ENCODE measurements at regions not wholly inside any gene's neighbourhood (a gene's known extent, or its start where the extent isn't known, plus 50 kb on each side); places are given as distances from the start of the nearest gene placed in this dataset.

DNA sequence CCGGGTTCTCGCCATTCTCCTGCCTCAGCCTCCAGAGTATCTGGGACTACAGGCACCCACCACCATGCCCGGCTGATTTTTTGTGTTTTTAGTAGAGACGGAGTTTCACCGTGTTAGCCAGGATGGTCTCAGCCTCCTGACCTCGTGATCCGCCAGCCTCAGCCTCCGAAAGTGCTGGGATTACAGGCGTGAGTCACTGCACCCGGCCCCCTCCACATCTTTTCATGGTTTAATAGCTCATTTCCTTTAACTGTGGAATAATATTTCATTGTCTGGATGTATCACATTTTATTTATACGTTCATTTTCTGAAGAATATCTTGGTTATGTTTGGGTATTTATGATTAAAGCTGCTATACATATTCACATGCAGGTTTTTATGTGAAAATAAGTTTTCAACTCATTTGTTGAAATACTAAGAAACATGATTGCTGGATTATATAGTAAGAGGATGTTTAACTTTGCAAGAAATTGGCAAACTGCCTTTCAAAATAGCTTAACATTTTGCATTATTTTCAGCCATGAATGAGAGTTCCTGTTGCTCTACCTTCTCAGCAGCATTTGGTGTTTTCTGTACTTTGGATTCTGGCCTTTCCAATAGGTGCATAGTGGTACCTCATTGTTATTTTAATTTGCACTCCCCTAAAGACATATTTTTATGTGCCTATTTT is 591.9 kb downstream of the TECRL start:
- no peak for DNase-seq (ENCODE audit: low read depth in 2 of 2, low spot score in 1 of 2)

- DNase-seq (ENCODE audit: low read depth in 2 of 2, low spot score in 1 of 2), result no peak
These were observed 594.9 kb downstream of the TECRL start for GRCh38 chr4:63814171-63814964.

- no peak for DNase-seq (ENCODE audit: low read depth in 2 of 2, low spot score in 1 of 2)
These were observed 610.1 kb downstream of the TECRL start for GRCh38 chr4:63799166-63799565.

DNA sequence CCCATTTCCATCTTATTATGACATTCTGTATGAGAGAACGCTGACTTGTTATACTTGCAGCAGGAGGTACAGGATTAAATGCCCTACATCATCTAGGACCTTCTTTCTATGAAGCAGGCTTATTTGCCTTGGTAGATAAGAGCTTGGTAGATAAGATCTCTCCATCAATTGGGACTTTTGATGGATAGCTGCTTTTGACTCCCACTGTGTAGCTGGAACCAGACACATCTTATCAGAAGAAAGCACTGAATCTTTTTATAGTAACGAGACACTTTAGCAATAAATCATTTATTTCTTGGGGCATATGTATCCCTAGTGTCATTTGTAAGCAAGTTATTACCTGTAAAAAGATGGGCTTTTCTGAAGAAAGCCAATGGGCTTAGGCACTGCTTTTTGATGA is 613.9 kb downstream of the TECRL start:
- DNase-seq (ENCODE audit: low read depth in 2 of 2, low spot score in 1 of 2), result no peak

DNA sequence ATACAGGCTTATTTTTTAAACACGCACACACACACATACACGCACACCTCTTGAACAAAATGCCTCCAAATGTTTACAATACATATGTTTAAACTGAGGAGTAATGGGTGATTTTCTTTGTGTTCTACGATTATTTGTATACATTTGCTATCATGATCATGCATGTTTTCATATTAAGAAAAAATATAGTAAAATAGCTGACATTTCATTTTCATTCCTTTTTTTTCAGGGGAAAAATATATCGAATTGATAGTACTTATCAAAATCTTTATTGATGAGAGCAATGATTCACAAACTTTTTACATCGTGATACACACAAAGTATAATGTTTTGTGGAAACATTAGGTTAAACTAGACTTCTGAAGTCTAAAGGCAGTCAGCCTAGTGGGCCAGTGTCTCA is 618.9 kb downstream of the TECRL start:
- DNase-seq (ENCODE audit: low read depth in 2 of 2, low spot score in 1 of 2), result no peak

DNA sequence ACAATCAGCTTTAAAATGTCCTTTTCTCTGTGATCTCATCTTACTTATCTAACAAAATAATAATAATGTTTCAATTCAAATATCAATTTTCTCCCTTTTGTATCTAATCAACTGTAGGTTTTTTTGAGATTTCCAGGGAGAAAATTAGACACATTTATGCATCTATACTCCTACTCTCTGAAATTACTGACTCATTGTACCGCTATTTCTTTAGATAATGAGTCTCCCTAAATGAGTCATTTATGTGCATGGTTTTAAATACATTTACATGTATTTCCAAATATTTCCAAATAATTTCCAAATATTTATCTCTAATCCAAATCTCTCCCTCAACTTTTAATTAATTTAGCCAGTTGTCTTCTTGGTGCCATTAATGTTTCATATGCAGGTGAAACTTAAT is 621.0 kb downstream of the TECRL start:
- DNase-seq (ENCODE audit: low read depth in 2 of 2, low spot score in 1 of 2), result no peak

- no peak for DNase-seq (ENCODE audit: low read depth in 2 of 2, low spot score in 1 of 2)
These were observed 621.9 kb downstream of the TECRL start for GRCh38 chr4:63787326-63787725.

DNA sequence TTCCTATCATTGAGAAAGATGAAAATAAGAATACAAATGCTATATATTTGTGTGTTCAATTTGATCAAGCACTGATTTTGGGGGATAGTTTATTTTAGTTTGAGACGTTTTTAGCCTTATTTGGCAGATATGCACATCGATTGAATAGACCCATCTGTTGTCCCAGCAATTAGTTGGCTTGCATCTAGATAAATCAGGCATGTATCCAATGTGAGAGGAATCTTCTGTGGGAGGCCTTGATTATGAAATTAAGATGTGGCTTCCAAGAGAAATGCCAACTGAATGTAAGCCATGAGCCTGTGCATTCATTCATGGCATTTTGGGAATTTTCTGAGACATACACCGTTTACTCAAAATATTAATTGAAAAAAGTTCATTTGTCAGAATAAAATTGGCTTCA is 623.1 kb downstream of the TECRL start:
- DNase-seq (ENCODE audit: low read depth in 2 of 2, low spot score in 1 of 2), result no peak

DNA sequence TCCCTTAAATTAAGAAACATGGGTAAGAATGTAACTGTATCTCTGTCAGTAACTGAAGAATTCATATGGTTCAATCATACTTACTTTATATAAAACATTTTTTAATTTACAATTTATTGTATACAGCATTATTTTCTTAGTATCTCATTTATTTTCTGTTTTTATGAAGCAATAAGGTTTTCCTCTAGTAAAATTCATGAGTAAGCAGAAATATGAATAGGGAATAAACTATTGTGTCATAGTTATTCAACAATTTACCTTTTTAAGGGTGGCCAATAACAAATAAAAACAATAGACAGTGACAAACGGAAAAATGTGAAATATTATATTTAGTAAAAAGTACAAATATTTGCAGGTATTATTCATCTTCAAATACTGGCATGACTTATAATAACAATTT is 624.4 kb downstream of the TECRL start:
- DNase-seq (ENCODE audit: low read depth in 2 of 2, low spot score in 1 of 2), result no peak

DNA sequence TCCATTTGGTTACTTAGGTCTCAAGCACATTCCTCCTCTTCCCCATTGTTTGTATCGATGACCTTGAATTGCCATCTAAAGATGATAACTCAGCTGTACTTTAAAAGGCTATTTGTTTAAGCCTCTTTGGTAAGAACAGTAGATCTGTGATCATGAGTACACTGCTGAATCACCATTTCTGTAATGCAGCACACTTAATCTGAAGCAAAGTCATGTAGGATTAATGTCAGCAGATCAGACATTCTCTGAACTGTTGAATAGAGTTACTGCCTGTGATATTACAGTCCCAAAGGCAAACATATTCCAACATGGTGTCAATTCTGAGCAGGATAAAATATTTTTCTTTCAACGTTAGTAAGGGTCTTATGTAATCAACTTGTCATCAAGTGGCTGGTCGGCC is 631.6 kb downstream of the TECRL start:
- DNase-seq (ENCODE audit: low read depth in 2 of 2, low spot score in 1 of 2), result no peak

DNA sequence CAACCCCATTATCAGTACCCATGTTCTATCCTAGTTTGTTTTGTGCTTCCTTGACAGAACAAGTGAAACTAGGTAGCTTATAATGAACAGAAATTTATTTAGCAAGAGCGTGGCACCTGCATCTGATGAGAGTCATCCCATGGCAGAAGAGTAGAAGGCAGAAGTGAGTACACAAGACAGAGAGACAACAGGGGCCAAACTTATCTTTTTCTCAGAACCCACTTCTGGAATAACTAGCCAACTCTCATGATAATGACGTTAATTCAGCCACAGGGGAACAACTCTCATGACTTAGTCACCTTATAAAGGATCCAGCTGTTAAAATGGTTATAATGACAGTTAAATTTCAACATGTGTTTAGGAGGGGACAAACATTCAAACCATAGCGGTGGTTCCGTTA is 644.9 kb downstream of the TECRL start:
- no peak for DNase-seq (ENCODE audit: low read depth in 2 of 2, low spot score in 1 of 2)

GRCh38 chr4:63757929-63758328 is 651.3 kb downstream of the TECRL start:
- DNase-seq (ENCODE audit: low read depth in 2 of 2, low spot score in 1 of 2), result no peak

- no peak for DNase-seq (ENCODE audit: low read depth in 2 of 2, low spot score in 1 of 2)
These were observed 666.4 kb downstream of the TECRL start for GRCh38 chr4:63742882-63743281.

GRCh38 chr4:63729519-63729918 is 679.7 kb downstream of the TECRL start:
- no peak for DNase-seq (ENCODE audit: low read depth in 2 of 2, low spot score in 1 of 2)

- no peak for DNase-seq (ENCODE audit: low read depth in 2 of 2, low spot score in 1 of 2)
These were observed 680.6 kb downstream of the TECRL start for GRCh38 chr4:63728480-63729177.

DNA sequence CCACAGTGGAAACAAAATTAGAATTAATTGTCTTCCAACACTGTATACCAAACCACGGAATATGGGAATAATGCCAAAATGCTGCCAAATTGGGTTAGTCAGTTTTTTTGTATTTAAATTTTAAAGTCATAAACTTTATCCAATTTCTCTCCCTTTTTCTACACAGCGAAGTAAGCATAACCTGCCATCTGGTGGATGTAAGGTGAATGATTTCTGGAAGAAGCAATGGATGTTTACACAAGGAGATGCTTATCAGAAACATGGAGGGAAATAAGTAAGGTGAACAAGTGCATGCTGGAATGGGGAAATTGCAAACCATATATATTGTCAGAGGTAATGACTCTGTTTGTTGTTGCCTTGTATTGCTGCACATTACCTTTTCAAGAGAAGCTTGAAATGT is 691.9 kb downstream of the TECRL start:
- DNase-seq (ENCODE audit: low read depth in 2 of 2, low spot score in 1 of 2), result no peak

DNA sequence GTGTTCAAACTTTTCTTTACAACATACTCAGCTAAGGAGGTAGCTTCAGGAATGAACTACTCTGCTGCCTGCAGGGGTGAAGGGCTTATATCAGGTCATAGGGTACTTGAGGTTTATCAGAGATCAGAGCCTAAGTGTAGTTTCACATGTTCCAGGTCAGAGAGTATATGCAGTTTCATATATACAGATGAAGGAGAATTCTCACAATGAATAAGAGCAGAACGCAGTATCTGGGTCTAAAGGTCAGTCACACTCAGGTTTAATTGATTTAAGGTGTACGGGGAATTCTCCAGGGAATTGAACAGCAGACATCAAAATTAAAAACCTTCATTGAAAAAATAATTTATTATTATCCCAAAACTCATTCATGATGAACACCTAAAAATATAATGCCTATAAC is 700.6 kb downstream of the TECRL start:
- no peak for DNase-seq (ENCODE audit: low read depth in 2 of 2, low spot score in 1 of 2)

GRCh38 chr4:63700569-63700968 is 708.7 kb downstream of the TECRL start:
- DNase-seq (ENCODE audit: low read depth in 2 of 2, low spot score in 1 of 2), result no peak

DNA sequence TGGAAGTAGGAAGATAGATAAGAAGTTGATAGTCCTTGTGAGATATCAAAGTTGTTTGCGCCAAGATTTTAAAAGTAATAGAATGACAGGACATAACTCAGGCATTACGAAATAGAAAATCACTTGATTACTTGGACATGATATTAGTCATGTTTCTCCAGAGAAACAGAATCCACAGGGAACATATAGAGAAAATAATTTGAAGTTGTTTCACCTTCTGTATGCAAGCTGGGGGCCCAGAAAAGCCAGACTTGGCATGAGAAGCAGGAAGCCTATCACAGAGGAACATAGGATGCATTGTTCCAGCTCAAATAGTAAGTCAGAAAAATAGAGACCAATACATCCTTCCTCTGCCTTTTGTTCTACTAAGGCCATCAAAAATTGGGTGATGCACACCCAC is 715.9 kb downstream of the TECRL start:
- no peak for DNase-seq (ENCODE audit: low read depth in 2 of 2, low spot score in 1 of 2)

DNA sequence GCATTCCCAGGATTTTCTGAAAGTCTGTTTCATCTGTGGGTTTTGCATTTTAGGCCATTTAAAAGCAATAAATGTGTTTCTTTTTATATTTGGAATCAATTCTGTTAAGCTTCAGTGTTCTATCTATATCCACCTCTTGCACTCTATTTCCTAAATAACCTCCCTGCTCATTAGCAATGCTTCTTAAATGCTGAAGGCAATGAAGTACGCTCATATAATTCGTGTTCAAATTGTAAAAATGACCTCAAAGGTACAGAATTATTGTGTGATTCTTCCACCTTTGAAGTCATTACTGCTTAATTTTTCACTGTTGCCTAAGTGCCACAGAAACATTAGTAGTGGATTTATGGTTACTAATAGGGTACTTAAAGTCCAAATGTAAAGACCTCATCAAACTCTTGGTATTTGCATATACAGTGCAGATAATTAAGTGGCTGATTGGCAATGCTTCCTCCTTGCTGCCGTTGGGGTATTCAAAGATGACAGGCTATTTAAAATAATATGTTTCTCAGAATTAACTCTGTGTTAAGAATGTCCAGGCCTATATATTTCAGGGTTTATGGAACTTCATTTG is 730.8 kb downstream of the TECRL start:
- DNase-seq (ENCODE audit: low read depth in 2 of 2, low spot score in 1 of 2), result no peak

GRCh38 chr4:63670735-63671134 is 738.5 kb downstream of the TECRL start:
- no peak for DNase-seq (ENCODE audit: low read depth in 2 of 2, low spot score in 1 of 2)

GRCh38 chr4:63663870-63664269 is 745.4 kb downstream of the TECRL start:
- DNase-seq (ENCODE audit: low read depth in 2 of 2, low spot score in 1 of 2), result no peak

Data from stimulated activated CD8-positive, alpha-beta memory T cell treated with anti-CD3 and anti-CD28 coated beads, Interleukin-4, amount 100 ng/mL, for 1 hour (primary cell).